Kidney (tissue), 13 donors: ENCODE measurements at regions not wholly inside any gene's neighbourhood (a gene's known extent, or its start where the extent isn't known, plus 50 kb on each side); places are given as distances from the start of the nearest gene placed in this dataset.

Experiments
- DNase-seq, 5 donors: peaks; one replicate each; pipeline ENCODE4 v3.0.0-alpha.2; 2013 to 2020
- FAIRE-seq: peaks from 2 replicates; lab custom pipeline; 2012; peaks lifted over from hg19 to GRCh38; lab: Jason Lieb, UNC
- H3K27ac ChIP-seq, 2 donors: one replicate each; pipeline ENCODE4 v1.7.0; 2013; ENCODE audit warnings: low read depth in 2 of 2, low read length in 2 of 2, inconsistent platforms in 1 of 2
- H3K27me3 ChIP-seq: one replicate; pipeline ENCODE4 v1.7.1; 2013; ENCODE audit warnings: low read length, inconsistent platforms; ENCODE audit not compliant: control insufficient read depth, insufficient read depth
- H3K36me3 ChIP-seq, 3 donors: one replicate each; pipeline versions ENCODE4 v1.7.0 to v1.7.1; 2013; ENCODE audit warnings: low read length in 3 of 3, control low read depth in 1 of 3, inconsistent platforms in 1 of 3; ENCODE audit not compliant: insufficient read depth in 3 of 3, control insufficient read depth in 2 of 3
- H3K4me1 ChIP-seq, 3 donors: one replicate each; pipeline versions ENCODE4 v1.7.0 to v1.7.1; 2013; ENCODE audit warnings: low read length in 3 of 3, inconsistent platforms in 1 of 3, low read depth in 1 of 3; ENCODE audit not compliant: control insufficient read depth in 2 of 3, insufficient read depth in 2 of 3
- H3K4me3 ChIP-seq, 3 donors: one replicate each; pipeline versions ENCODE4 v1.7.0 to v1.8.1; 2013; ENCODE audit warnings: low read length in 3 of 3, control low read depth in 1 of 3, inconsistent platforms in 1 of 3
- H3K9ac ChIP-seq, 3 donors: one replicate each; pipeline versions ENCODE4 v1.7.0 to v1.7.1; 2013; ENCODE audit warnings: low read length in 3 of 3, control low read depth in 1 of 3, inconsistent platforms in 1 of 3
- H3K9me3 ChIP-seq, 3 donors: one replicate each; pipeline versions ENCODE4 v1.7.0 to v1.7.1; 2013; ENCODE audit warnings: low read length in 3 of 3, control low read depth in 1 of 3, inconsistent platforms in 1 of 3; ENCODE audit not compliant: control insufficient read depth in 2 of 3, insufficient read depth in 1 of 3
- CTCF ChIP-seq: IDR thresholded peaks from 3 replicates; pipeline ENCODE4 v1.5.1; 2012; ENCODE audit warnings: mild to moderate bottlenecking, moderate library complexity, borderline replicate concordance; ENCODE audit not compliant: insufficient read depth; ENCODE audit errors: extremely low read depth
- intact Hi-C: fragments of 100-400 bp; cut with DNase I; formaldehyde crosslinking; loops from one replicate; pipeline ENCODE4 v1.11.1; 2022
- donor health status: control.
- donor health status: control.
- donor health status: control.
- donor health status: control.
- donor health status: control.
- donor health status: DM: yes; HTN: yes; CAD: no.
- donor health status: Normal renal cell carcinoma (clear cell type).

- Histone ChIP-seq H3K9me3 (no peaks in the 10 kb centered on the region), H3K27ac (no peak overlapping the region), H3K4me3 (no peak overlapping the region), H3K9ac (no peak overlapping the region), H3K4me1 (no peaks in the 10 kb centered on the region), H3K36me3 (no peaks in the 10 kb centered on the region), H3K27me3 (no peaks in the 10 kb centered on the region)
- DNase-seq (no peak), FAIRE-seq (no peak)
- TF ChIP-seq CTCF, result no peak
- intact Hi-C loops, result no loop called here
Measured at GRCh38 chr9:113707953-113708695, 168.0 kb upstream of the ZNF618 start.

GRCh38 chr9:113708821-113709713 is 167.0 kb upstream of the ZNF618 start:
- Histone ChIP-seq H3K27ac (no peak overlapping the region), H3K4me1 (no peaks in the 10 kb centered on the region), H3K27me3 (no peaks in the 10 kb centered on the region), H3K9ac (no peak overlapping the region), H3K9me3 (no peaks in the 10 kb centered on the region), H3K4me3 (no peak overlapping the region), H3K36me3 (no peaks in the 10 kb centered on the region)
- no peak for TF ChIP-seq CTCF
- FAIRE-seq, result no peak
- intact Hi-C loops, result no loop called here
- DNase-seq, result peak in 2 of 5 donors; percentile 25 to 40

- H3K4me1 ChIP-seq, result no peaks in the 10 kb centered on the region
- no peak overlapping the region for H3K9ac ChIP-seq
- H3K36me3 ChIP-seq, result no peaks in the 10 kb centered on the region
- TF ChIP-seq CTCF, result no peak
- H3K9me3 ChIP-seq, result no peaks in the 10 kb centered on the region
- FAIRE-seq (no peak), DNase-seq (no peak)
- H3K4me3 ChIP-seq, result no peak overlapping the region
- no peaks in the 10 kb centered on the region for H3K27me3 ChIP-seq
- intact Hi-C loops, result no loop called here
- no peak overlapping the region for H3K27ac ChIP-seq
Measured at GRCh38 chr9:113709721-113710120, 166.4 kb upstream of the ZNF618 start.
